IPS DF 19.7 (cell line): ENCODE measurements at regions not wholly inside any gene's neighbourhood (a gene's known extent, or its start where the extent isn't known, plus 50 kb on each side); places are given as distances from the start of the nearest gene placed in this dataset.

ENCODE experiments used
- DNase-seq: peaks from one replicate; pipeline ENCODE4 v3.0.0-alpha.2; 2013; ENCODE audit warnings: low read depth, low spot score

DNA sequence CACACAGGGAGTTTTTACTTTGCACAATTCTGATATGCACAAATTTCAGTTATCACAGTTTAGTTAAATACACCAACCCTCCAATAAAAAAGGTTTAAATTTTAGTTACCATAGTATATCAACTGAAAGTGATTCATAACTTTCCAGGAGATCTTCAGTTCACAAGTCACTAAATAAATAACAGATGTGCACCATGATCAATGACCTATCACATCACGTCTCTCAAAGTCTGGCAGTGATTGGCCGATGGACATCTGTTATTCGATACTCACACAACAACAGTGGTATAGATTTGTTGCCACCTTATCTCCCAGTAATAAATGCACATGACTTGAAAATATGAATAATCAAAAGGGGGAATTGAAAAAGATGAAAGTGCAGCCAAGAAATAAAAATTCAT, 66.8 kb upstream of the PTCHD4 start:
- DNase-seq = no peak

DNA sequence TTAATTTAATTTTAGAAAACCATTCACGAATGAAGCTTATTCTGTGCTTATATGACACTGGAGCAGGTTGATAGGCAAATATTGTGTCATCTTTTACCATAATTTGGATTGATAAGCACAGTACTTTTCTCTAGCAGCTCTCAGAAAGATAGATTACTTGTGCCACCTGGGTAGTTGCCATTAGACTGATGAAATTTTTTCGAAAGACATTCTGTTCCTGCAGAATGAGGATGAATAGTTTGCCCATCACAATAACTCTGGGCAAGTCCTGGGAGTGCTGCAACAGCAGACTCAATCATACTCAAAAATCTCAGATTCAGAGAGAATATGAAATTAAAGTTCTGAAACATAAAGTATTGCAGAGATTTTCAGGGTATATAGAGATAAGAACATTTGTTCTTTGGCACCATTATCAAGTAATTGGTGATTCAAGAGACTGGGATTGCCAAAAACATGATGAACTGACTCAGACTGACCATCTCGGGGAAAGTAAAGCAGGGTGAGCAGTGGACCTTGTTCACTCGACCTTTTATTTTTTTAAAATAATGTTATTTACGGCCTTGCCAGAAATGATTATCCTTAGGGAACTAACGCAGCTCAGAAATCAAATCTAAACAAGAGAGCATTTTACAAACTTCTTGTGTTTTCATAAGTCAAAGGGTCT, 65.8 kb upstream of the PTCHD4 start:
- DNase-seq = no peak

DNA sequence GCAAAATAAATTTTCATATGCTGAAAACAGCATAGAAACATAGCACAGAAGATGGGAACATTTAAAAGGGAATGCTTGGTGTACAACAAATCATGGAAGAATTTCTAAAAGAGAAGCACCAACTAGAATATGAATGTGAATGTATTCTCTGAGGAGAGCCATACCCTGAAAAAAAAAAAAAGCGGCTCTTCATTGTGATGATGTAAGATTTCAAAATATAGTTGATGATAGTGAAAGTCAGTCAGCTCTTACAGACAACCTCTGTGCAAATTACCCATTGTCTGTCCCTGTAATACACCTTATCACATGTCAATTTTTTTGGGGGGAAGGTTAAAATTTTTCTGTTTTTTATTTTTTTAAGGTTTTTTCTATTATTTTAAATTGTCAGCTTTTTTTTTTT, 58.6 kb upstream of the PTCHD4 start:
- no peak for DNase-seq
